Anterior cingulate cortex (tissue), 58 donors: ENCODE measurements at regions not wholly inside any gene's neighbourhood (a gene's known extent, or its start where the extent isn't known, plus 50 kb on each side); places are given as distances from the start of the nearest gene placed in this dataset.
A peak's percentile ranks its signal among the peaks of the same experiment; 100 is the strongest.

ENCODE experiments used
- DNase-seq, 58 donors: peaks; one replicate each; lab custom pipeline; 2025; lab: John Stamatoyannopoulos, UW

- no peak for DNase-seq
These were observed 237.5 kb downstream of the ICOS start for GRCh38 chr2:204174034-204174433.

- no peak for DNase-seq
These were observed 239.1 kb downstream of the ICOS start for GRCh38 chr2:204175552-204176271.

GRCh38 chr2:204176306-204176705 is 239.7 kb downstream of the ICOS start:
- no peak for DNase-seq

GRCh38 chr2:204177251-204177976 is 240.9 kb downstream of the ICOS start:
- no peak for DNase-seq

GRCh38 chr2:204177977-204178522 is 241.5 kb downstream of the ICOS start:
- peak in 1 of 58 donors; percentile 4 for DNase-seq

GRCh38 chr2:204180649-204181048 is 244.1 kb downstream of the ICOS start:
- peak in 1 of 58 donors; percentile 7 for DNase-seq

GRCh38 chr2:204183608-204184007 is 247.0 kb downstream of the ICOS start:
- no peak for DNase-seq

GRCh38 chr2:204184226-204184625 is 247.7 kb downstream of the ICOS start:
- DNase-seq, result no peak

- DNase-seq, result no peak
These were observed 250.9 kb downstream of the ICOS start for GRCh38 chr2:204187229-204188083.

- no peak for DNase-seq
These were observed 255.0 kb downstream of the ICOS start for GRCh38 chr2:204191574-204191973.

- DNase-seq, result no peak
These were observed 258.9 kb downstream of the ICOS start for GRCh38 chr2:204195498-204195897.

- DNase-seq, result peak in 18 of 58 donors; percentile 1 to 56 (median 6)
These were observed 260.9 kb downstream of the ICOS start for GRCh38 chr2:204197336-204198005.

- DNase-seq, result no peak
These were observed 262.8 kb downstream of the ICOS start for GRCh38 chr2:204199357-204199756.

- peak in 12 of 58 donors; percentile 1 to 40 (median 14) for DNase-seq
These were observed 264.9 kb downstream of the ICOS start for GRCh38 chr2:204201507-204201906.

GRCh38 chr2:204202253-204202652 is 265.7 kb downstream of the ICOS start:
- no peak for DNase-seq

- no peak for DNase-seq
These were observed 267.1 kb downstream of the ICOS start for GRCh38 chr2:204203704-204204103.

GRCh38 chr2:204205082-204205481 is 268.5 kb downstream of the ICOS start:
- no peak for DNase-seq

- no peak for DNase-seq
These were observed 269.0 kb downstream of the ICOS start for GRCh38 chr2:204205538-204205937.

- no peak for DNase-seq
These were observed 271.3 kb downstream of the ICOS start for GRCh38 chr2:204207866-204208265.

- no peak for DNase-seq
These were observed 277.0 kb downstream of the ICOS start for GRCh38 chr2:204213588-204213987.
